ENCODE measurements at regions not wholly inside any gene's neighbourhood (a gene's known extent, or its start where the extent isn't known, plus 50 kb on each side); places are given as distances from the start of the nearest gene placed in this dataset.

GRCh38 chr18:22330508-22330907, 87.2 kb downstream of the CTAGE1 start:
- DNase-seq (ENCODE audit: low read depth in 2 of 2) = no peak

DNA sequence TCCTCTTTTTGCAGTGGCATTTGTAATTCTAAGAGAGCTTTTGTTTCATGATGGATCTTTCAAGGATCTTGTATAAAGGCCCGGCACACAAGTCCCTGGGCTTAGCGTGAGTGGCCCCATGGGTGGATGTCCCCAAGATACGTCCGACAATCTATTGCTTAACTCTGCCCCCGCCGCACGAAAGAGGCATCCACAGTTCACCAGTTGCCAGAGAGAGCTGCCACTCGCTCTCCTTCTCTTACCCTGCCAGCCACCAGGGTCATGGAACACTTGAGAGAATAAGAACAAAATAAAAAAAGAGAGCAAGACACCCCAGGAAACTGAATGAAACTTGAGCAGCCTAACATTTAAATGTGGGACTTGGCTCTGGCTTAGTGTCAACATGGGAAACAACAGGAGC, 92.3 kb downstream of the CTAGE1 start:
- DNase-seq (ENCODE audit: low read depth in 2 of 2) = no peak

DNA sequence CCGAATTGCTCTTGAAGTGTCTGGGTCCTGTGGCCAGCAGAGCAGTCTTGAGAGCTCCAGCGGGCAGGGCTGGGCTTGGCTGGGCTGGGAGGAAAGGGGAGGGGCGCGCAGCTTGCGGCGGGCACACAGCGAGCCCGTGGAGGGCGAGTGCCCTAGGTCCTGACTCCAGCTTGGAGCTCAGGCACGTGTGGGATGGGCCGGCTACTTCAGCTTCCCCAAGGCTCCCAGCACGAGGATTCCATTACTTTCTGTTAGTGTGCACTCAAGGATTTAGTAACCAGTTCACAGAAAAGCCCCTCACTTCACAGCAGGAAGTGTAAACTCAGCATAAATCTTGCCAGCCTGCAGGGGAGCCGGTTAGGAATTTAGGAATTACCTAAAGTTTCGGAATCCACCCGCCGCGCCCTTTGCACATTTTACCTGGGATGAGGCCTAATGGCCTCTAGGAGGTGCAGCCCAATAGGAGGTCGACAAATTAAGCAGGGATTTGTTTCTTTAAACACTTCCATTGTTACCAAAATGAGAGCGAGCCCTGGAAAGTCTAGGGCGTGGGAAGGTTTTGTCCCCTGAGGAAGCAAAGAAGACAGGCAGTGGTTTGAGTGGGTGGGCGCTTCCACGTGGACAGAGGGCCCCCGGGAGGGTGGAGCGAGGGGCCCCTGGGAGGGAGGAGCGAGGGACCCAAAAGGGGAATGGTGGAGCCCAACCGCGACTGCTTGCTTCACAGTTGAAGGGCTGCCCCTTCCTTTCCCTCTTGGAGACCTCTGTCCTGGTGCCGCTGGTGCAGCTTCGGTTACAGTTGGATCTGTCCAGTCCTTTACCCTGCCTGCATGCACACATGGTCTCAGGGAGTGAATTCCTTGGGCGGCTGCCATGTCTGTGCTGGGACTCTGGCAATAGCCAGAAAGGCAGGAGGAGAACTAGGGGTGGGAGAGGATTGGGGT, 93.3 kb downstream of the CTAGE1 start:
- no peak for DNase-seq (ENCODE audit: low read depth in 2 of 2)

- no peak for DNase-seq (ENCODE audit: low read depth in 2 of 2)
Measured at GRCh38 chr18:22322243-22322691, 95.4 kb downstream of the CTAGE1 start.

DNA sequence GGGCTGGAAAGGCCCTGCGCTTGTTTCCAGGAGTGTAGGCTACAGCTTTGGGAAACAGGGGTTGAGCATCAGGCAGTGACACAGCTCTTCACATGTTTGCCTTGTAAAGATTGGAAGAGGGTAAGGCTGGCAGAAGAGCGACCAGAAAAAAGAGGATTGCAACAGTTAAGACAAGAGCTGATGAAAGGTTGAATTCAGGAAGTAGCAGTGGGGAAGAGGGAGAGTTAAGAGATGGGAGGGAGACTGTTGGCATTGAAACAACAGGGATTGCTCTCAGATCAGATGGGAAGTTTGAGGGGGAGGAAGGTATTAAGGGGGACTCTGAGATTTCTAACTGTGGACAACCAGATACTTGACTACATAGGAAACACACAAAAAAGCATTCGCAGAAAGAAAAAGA, 96.9 kb downstream of the CTAGE1 start:
- no peak for DNase-seq (ENCODE audit: low read depth in 2 of 2)

- no peak for DNase-seq (ENCODE audit: low read depth in 2 of 2)
Measured at GRCh38 chr18:22320155-22320554, 97.6 kb downstream of the CTAGE1 start.

DNA sequence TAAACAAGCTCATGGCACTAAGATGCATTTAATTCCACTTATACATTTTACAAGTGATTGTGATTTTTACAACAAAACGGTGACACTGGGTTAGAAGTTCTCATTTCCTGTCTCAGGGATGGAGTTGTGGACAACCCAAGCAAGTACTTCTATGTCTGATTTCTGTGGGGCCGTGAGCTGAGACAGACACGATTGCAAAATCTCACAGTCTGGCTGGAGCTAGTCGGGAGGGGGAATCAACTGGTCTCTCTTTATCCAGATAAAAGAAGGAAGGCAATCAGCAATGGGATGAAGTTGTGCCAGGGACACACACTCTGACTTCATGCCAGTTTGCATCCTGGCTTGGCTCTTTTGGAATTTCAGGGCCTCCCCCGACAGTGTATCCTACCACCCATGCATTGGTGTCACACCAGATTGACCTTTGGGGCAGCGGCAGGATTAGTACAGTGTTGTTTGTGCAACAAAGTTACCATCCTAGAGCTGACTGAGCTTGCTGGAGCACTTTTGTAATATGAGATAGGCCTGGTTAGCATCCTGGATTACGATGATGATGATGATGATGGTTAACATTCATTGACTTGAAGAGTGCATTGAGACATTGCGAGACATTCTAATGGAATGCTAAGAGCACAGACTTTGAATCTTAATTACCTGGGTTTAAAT, 98.8 kb downstream of the CTAGE1 start:
- DNase-seq (ENCODE audit: low read depth in 2 of 2) = no peak

GRCh38 chr18:22314420-22314819, 103.3 kb downstream of the CTAGE1 start:
- DNase-seq (ENCODE audit: low read depth in 2 of 2) = no peak

DNA sequence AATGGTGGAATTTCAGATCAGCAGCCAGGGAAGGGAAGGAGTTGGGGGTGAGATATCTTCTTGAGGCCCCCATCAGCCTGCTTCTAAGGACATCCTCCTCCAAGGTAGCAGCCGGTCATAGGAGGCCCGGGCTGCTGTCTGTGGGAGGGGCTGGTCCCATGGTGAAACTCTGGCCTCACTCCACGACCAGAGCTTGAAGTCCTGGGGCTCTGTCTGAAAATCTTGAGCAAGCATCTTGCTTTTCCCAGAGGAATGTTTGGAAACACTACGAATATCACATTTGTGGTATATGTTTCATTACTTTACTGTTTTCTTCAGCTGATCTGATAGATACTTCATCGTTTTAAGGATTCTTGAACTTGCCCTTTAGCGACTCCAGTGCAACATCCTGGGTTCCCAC, 103.7 kb downstream of the CTAGE1 start:
- DNase-seq (ENCODE audit: low read depth in 2 of 2) = no peak

- DNase-seq (ENCODE audit: low read depth in 2 of 2) = no peak
Measured at GRCh38 chr18:22311301-22311700, 106.4 kb downstream of the CTAGE1 start.

GRCh38 chr18:22309191-22309590, 108.5 kb downstream of the CTAGE1 start:
- DNase-seq (ENCODE audit: low read depth in 2 of 2) = no peak

- DNase-seq (ENCODE audit: low read depth in 2 of 2) = no peak
Measured at GRCh38 chr18:22307528-22307927, 110.2 kb downstream of the CTAGE1 start.

GRCh38 chr18:22303927-22304326, 113.8 kb downstream of the CTAGE1 start:
- DNase-seq (ENCODE audit: low read depth in 2 of 2) = no peak

DNA sequence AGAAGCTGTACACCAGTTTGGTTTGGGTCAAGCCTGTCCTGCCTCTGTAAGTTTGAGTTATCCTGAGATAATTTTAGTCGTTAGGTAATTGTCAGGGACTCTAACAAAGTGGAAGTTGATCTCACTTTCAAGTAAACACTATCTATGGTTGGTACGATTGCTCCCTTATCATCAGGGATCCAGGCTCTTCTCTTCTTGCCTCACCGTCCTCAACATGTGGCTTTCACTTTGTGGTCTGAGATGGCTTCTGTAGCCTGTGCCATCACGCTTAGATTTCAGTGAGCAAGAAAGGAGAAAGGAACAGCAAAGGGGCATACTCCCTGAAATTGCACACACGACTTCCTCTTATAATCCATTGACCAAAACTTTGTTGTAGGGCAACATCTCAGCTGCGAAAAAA, 115.6 kb downstream of the CTAGE1 start:
- DNase-seq (ENCODE audit: low read depth in 2 of 2) = no peak

- no peak for DNase-seq (ENCODE audit: low read depth in 2 of 2)
Measured at GRCh38 chr18:22300665-22301636, 116.8 kb downstream of the CTAGE1 start.

DNA sequence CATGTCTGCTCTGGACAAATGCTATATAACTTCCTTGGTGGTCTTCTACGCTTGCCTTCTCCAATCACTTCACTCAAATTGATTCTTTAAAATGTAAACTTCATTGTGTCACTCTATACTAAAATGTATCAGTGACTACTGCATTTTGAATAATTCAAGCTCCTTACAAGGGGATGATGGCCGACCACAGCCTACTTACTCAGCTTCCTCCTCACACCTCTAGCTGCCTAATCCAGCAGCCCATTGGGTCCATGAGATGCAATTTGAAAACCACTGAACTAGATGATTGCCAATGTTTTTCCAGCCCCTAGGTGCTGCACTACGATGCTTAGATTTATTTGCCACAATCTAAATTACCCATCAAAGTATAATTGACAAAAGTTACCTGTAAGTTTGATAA, 120.7 kb downstream of the CTAGE1 start:
- no peak for DNase-seq (ENCODE audit: low read depth in 2 of 2)

GRCh38 chr18:22296304-22296703, 121.4 kb downstream of the CTAGE1 start:
- DNase-seq (ENCODE audit: low read depth in 2 of 2) = no peak

DNA sequence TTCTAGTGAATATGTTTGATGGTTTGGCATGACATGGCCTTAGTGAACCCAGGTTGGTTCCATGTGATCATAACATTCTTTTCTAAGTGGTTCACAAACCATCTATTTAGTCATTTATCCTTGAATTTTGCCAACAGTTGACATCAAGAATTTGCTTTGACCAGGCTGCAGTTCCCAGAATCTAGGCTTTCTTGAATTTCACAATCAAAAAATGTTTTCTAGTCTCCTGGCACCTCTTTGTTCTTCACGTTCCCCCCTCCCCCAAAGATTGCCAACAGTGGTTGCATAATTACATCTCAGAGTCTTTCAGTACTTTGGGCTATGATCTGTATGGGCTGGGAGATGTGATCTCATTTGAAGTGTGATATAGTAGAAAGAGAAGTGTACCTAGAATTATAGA, 124.0 kb downstream of the GATA6 start:
- DNase-seq (ENCODE audit: low read depth in 2 of 2) = no peak

- no peak for DNase-seq (ENCODE audit: low read depth in 2 of 2)
Measured at GRCh38 chr18:22290004-22290403, 120.6 kb downstream of the GATA6 start.

- no peak for DNase-seq (ENCODE audit: low read depth in 2 of 2)
Measured at GRCh38 chr18:22286585-22286984, 117.2 kb downstream of the GATA6 start.

GRCh38 chr18:22285361-22286140, 116.2 kb downstream of the GATA6 start:
- no peak for DNase-seq (ENCODE audit: low read depth in 2 of 2)
